ENCODE measurements at regions not wholly inside any gene's neighbourhood (a gene's known extent, or its start where the extent isn't known, plus 50 kb on each side); places are given as distances from the start of the nearest gene placed in this dataset.

DNA sequence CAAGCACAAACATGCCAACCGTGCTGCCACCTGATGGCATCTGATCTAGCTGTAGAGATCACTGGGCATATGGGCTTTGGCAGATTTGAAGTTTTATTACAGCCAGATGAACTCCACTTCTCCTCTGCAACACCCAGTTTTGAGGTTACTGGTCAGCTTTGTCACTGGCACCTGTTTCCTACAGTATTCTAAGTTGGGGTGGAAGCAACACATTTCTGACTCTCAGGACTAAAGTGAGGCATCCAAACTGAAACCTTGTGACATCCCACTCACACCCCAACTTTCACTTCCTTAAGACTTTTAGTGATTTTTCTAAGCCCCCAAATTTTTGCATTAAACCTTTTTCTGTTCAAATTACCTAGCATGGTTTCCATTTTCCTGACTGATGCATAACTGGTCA is 115.1 kb upstream of the PCDH18 start:
- Mint-ChIP-seq H3K4me3 (ENCODE audit: unreplicated experiment) (no peak overlapping the region), H3K9me3 (ENCODE audit: unreplicated experiment) (no peaks in the 10 kb centered on the region), H3K27ac (ENCODE audit: unreplicated experiment) (no peak overlapping the region), H3K27me3 (ENCODE audit: unreplicated experiment) (no peaks in the 10 kb centered on the region), H3K4me1 (ENCODE audit: unreplicated experiment) (no peaks in the 10 kb centered on the region), H3K36me3 (ENCODE audit: low read depth, unreplicated experiment) (no peaks in the 10 kb centered on the region)
- DNase-seq (ENCODE audit: low spot score): no peak
- TF ChIP-seq, protein P1, sequence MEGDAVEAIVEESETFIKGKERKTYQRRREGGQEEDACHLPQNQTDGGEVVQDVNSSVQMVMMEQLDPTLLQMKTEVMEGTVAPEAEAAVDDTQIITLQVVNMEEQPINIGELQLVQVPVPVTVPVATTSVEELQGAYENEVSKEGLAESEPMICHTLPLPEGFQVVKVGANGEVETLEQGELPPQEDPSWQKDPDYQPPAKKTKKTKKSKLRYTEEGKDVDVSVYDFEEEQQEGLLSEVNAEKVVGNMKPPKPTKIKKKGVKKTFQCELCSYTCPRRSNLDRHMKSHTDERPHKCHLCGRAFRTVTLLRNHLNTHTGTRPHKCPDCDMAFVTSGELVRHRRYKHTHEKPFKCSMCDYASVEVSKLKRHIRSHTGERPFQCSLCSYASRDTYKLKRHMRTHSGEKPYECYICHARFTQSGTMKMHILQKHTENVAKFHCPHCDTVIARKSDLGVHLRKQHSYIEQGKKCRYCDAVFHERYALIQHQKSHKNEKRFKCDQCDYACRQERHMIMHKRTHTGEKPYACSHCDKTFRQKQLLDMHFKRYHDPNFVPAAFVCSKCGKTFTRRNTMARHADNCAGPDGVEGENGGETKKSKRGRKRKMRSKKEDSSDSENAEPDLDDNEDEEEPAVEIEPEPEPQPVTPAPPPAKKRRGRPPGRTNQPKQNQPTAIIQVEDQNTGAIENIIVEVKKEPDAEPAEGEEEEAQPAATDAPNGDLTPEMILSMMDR (IDR thresholded peaks at IDR 0.05; ENCODE audit: unreplicated experiment): no peak

DNA sequence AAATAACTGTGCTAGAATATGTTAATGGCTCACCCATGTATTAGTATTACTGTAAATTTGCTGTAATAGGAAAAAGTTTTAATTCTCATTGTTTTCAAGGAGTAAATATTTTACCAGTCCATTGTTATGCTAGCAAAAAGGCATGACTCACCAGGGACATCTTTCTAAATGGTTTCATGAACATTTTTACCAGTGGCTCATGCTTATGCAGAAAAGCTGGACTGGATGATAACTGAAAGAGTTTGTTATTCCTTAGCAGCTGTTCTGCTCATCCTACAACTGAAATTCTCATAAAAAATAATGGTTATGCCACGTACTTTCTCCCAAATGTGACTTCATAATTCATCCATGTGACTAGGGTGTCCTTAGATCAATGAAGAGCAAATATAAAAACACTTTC is 111.9 kb upstream of the PCDH18 start:
- no peaks in the 10 kb centered on the region for H3K4me1 Mint-ChIP-seq (ENCODE audit: unreplicated experiment)
- H3K9me3 Mint-ChIP-seq (ENCODE audit: unreplicated experiment): no peaks in the 10 kb centered on the region

DNA sequence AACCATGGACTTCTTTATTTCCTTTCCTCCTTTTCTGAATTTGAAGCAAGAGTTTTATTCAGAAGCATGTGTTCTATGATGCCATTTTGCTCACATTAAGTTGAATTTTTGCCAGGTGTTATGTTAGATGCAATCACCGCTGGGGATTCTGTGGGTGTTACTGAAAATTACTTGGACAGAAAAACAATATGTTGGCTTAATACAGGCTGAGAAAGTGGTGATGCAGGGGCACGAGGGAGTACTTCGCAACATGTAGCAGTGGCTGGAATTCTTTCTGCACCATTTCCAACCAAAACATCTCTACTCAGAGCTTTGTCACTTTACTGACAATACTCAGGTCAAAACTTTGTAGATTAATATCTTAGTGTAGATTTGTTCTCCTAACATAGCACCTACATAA is 109.2 kb upstream of the PCDH18 start:
- H3K36me3 Mint-ChIP-seq (ENCODE audit: low read depth, unreplicated experiment): no peaks in the 10 kb centered on the region
- no peak overlapping the region for H3K4me3 Mint-ChIP-seq (ENCODE audit: unreplicated experiment)
- H3K27ac Mint-ChIP-seq (ENCODE audit: unreplicated experiment): no peak overlapping the region
- H3K9me3 Mint-ChIP-seq (ENCODE audit: unreplicated experiment): no peaks in the 10 kb centered on the region
- TF ChIP-seq, protein P1 (IDR thresholded peaks at IDR 0.05; ENCODE audit: unreplicated experiment): no peak
- H3K4me1 Mint-ChIP-seq (ENCODE audit: unreplicated experiment): no peaks in the 10 kb centered on the region
- DNase-seq (ENCODE audit: low spot score): no peak
- H3K27me3 Mint-ChIP-seq (ENCODE audit: unreplicated experiment): no peaks in the 10 kb centered on the region

More for the DNA sequence above, 111.9 kb upstream of the PCDH18 start:
- TF ChIP-seq, protein P1 (IDR thresholded peaks at IDR 0.05; ENCODE audit: unreplicated experiment): no peak
- Mint-ChIP-seq H3K27me3 (ENCODE audit: unreplicated experiment) (no peaks in the 10 kb centered on the region), H3K36me3 (ENCODE audit: low read depth, unreplicated experiment) (no peaks in the 10 kb centered on the region), H3K4me3 (ENCODE audit: unreplicated experiment) (no peak overlapping the region), H3K27ac (ENCODE audit: unreplicated experiment) (no peak overlapping the region)
- DNase-seq (ENCODE audit: low spot score): no peak

DNA sequence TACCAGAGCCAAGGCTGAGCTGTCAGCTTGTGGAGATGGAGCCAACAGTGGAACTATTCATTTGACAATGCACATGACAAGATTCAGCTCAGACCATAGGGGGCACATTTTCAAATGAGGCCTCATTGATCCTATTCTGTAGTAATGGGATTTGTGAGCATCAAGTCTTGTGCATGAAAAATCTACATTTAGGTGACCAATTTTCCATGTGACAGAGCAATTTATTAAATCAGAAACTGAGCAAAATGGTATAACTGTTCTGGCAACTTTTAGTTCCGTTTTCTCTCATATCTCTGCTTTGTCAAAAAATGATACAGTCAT is 108.5 kb upstream of the PCDH18 start:
- Mint-ChIP-seq H3K27me3 (ENCODE audit: unreplicated experiment) (no peaks in the 10 kb centered on the region), H3K27ac (ENCODE audit: unreplicated experiment) (no peak overlapping the region), H3K4me3 (ENCODE audit: unreplicated experiment) (no peak overlapping the region), H3K9me3 (ENCODE audit: unreplicated experiment) (no peaks in the 10 kb centered on the region), H3K4me1 (ENCODE audit: unreplicated experiment) (peaks cover 1% of the 10 kb centered on the region), H3K36me3 (ENCODE audit: low read depth, unreplicated experiment) (no peaks in the 10 kb centered on the region)
- DNase-seq (ENCODE audit: low spot score): no peak
- TF ChIP-seq, protein P1 (IDR thresholded peaks at IDR 0.05; ENCODE audit: unreplicated experiment): no peak

DNA sequence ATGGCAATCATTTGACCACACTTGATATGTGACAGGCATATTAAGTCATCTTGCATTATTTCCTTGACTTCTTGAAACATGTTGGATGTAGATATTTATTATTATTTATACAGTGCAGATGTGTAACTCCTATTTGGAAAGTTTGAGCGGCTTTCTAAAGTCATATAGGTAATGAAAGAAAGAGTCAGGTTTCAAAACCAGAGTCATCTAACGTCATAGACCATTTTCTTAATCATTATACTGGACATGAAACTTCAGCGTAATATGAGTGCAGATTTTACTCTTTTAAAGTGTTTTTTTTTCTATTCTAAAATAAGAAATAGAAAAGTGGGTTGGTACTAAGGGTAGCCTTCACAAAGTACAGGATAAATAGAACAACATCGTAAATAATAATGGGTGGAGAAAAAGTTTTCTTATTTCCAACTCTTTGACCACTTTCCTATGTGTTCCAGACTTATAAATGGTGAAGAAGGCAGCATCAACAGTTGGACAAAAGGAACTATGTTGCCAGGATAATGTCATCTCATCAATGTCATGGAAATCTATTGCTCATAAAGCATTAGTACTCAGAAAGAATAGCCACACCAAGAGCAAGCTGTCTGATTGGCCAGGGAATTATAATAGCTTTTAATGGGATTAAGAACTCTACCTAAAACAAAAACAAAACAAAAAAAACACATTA is 108.0 kb upstream of the PCDH18 start:
- no peaks in the 10 kb centered on the region for H3K27me3 Mint-ChIP-seq (ENCODE audit: unreplicated experiment)
- H3K27ac Mint-ChIP-seq (ENCODE audit: unreplicated experiment): no peak overlapping the region

More for the DNA sequence above, 108.0 kb upstream of the PCDH18 start:
- TF ChIP-seq, protein P1 (IDR thresholded peaks at IDR 0.05; ENCODE audit: unreplicated experiment): no peak
- H3K4me1 Mint-ChIP-seq (ENCODE audit: unreplicated experiment): peaks cover 3% of the 10 kb centered on the region
- no peaks in the 10 kb centered on the region for H3K36me3 Mint-ChIP-seq (ENCODE audit: low read depth, unreplicated experiment)
- H3K9me3 Mint-ChIP-seq (ENCODE audit: unreplicated experiment): no peaks in the 10 kb centered on the region
- DNase-seq (ENCODE audit: low spot score): no peak
- no peak overlapping the region for H3K4me3 Mint-ChIP-seq (ENCODE audit: unreplicated experiment)
